ENCODE measurements at regions not wholly inside any gene's neighbourhood (a gene's known extent, or its start where the extent isn't known, plus 50 kb on each side); places are given as distances from the start of the nearest gene placed in this dataset.

DNA sequence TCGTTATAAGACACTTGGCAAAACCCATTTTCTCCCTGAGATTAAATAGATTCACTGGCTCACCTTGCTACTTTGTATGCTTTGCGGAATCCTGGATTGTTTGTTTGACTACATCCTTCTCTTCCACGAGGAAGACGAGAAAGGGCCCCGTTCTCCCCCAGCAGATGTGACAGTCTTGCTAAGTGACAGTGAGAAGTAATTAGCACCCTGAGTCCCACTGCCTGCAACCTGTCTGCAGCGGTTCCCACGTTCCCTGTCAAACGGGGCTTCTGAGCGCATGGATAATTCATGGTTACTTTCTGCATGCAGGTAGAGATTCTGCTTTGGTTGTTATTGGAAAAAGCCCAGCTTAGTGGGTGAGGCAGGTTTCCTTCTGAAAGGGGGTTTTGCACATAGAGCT, 163.7 kb downstream of the CDH26 start:
- DNase-seq (ENCODE audit: low read depth, low spot score), result no peak
- in situ Hi-C loops (cut with HindIII; ENCODE audit: low sequenced_read_pairs), result no loop called here
- H3K4me3 ChIP-seq (ENCODE audit: low read depth, low read length), result no peak overlapping the region
- TF ChIP-seq, protein P1, sequence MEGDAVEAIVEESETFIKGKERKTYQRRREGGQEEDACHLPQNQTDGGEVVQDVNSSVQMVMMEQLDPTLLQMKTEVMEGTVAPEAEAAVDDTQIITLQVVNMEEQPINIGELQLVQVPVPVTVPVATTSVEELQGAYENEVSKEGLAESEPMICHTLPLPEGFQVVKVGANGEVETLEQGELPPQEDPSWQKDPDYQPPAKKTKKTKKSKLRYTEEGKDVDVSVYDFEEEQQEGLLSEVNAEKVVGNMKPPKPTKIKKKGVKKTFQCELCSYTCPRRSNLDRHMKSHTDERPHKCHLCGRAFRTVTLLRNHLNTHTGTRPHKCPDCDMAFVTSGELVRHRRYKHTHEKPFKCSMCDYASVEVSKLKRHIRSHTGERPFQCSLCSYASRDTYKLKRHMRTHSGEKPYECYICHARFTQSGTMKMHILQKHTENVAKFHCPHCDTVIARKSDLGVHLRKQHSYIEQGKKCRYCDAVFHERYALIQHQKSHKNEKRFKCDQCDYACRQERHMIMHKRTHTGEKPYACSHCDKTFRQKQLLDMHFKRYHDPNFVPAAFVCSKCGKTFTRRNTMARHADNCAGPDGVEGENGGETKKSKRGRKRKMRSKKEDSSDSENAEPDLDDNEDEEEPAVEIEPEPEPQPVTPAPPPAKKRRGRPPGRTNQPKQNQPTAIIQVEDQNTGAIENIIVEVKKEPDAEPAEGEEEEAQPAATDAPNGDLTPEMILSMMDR (IDR thresholded peaks at IDR 0.05; ENCODE audit: low read depth, low read length), result no peak

DNA sequence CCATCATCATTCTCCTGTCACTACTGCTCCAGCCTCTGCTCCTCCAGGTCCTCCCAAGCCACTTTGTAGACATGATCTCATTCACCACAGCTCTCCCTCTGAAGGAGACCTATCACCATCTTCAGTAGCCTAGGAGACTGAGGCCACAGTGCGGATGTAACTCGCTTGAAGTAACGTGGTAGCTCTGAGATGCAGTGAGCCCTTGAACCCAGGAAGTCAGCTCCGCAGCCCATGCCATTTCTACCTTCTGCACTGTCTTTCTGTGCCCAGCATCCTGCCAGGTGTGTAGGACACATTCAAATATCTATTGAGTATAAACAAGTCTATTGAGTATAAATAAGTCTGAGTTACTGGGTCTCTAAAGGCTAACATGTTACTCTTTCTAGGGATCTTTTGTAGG, 164.4 kb downstream of the CDH26 start:
- no peak for DNase-seq (ENCODE audit: low read depth, low spot score)
- no peak overlapping the region for H3K4me3 ChIP-seq (ENCODE audit: low read depth, low read length)
- TF ChIP-seq, protein P1 (IDR thresholded peaks at IDR 0.05; ENCODE audit: low read depth, low read length), result no peak
- in situ Hi-C loops (cut with HindIII; ENCODE audit: low sequenced_read_pairs), result no loop called here

DNA sequence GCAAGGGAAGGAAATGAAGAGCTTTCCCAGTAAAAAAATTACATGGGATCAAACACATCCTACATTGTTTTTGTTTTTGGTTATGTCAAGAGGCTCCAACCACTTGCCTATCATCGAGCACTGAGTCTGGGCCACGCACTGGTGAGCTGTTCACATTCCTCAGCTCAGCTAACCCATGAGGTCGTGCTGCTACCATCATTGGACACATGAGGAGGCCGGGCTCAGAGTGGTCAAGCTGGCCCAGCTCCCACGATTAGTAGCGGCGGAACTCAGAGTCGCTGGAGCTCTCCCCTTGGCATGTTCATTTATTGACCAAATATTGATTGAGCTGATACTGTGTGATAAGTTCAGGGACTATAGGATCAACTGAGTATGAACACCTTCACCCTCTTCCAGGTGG, 164.9 kb downstream of the CDH26 start:
- no peak for DNase-seq (ENCODE audit: low read depth, low spot score)
- no peak overlapping the region for H3K4me3 ChIP-seq (ENCODE audit: low read depth, low read length)
- in situ Hi-C loops (cut with HindIII; ENCODE audit: low sequenced_read_pairs), result no loop called here
- TF ChIP-seq, protein P1 (IDR thresholded peaks at IDR 0.05; ENCODE audit: low read depth, low read length), result no peak

DNA sequence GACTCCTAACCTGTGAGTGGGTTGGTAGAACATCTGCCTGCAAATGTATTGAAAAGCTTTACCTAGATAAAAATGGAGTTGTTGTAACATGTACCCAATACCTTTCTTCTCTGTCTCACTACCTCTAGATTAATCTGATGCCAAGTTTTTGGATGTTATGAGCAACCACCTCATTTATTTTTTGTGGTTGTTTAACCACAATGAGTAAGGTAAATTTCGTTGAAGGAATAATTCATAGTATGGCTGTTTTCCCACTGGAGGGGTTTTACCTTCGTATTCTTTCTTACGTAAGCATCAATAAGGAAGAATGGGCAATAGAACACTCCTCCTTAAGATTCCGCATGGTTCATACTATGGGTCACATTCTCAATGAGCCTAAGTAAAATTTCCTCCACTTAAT, 165.4 kb downstream of the CDH26 start:
- TF ChIP-seq, protein P1 (IDR thresholded peaks at IDR 0.05; ENCODE audit: low read depth, low read length), result no peak
- no peak overlapping the region for H3K4me3 ChIP-seq (ENCODE audit: low read depth, low read length)
- in situ Hi-C loops (cut with HindIII; ENCODE audit: low sequenced_read_pairs), result no loop called here
- no peak for DNase-seq (ENCODE audit: low read depth, low spot score)

DNA sequence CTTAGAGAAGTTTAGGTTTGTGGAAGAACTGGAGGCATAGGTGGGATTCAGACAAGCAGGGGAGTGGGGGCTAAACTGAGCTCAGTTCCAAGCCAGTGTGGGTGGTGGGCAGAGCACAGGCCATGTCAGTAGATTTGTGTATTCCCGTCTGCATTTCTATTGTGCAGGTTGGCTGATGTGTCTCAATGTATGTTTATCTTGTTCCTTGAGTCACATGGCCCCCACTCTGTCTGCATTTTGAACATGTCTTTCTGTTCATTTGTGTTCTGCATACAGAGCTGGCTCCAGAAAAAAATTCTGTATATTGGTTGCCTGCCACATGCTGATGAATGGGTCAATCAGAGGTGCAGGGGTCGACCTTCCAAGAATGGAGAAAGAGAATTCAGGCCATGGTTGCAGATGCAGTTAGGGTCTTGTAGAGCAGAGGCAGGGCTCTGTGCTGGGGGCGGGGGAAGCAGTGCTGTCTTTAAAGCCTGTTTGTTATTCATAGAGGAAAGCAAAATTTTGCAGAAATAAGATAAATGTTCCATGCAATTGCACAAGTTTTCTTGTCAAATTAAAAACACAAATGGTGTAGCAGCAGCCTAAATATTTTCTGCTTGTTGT, 166.7 kb downstream of the CDH26 start:
- no peak overlapping the region for H3K4me3 ChIP-seq (ENCODE audit: low read depth, low read length)
- in situ Hi-C loops (cut with HindIII; ENCODE audit: low sequenced_read_pairs), result no loop called here
- TF ChIP-seq, protein P1 (IDR thresholded peaks at IDR 0.05; ENCODE audit: low read depth, low read length), result no peak
- no peak for DNase-seq (ENCODE audit: low read depth, low spot score)

DNA sequence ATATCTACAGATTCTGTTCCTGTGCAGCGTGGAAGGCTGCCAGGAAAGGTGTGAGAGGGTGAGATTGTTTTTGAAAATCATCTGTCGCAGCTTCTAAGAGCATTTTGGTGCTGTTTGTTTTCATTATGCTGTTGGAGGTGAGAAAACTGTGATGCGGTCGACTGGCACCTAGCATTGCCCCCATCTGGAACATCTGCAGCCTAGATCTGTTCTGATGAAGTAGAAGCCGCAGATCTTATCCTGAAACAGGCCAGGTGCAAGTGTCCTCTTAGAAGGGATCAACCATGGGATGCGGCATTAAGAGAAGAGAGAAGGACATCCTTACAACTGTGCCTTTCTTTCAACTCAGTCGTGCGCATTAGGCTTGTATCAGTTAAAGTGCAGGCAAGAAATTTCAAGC, 167.3 kb downstream of the CDH26 start:
- TF ChIP-seq, protein P1 (IDR thresholded peaks at IDR 0.05; ENCODE audit: low read depth, low read length), result no peak
- DNase-seq (ENCODE audit: low read depth, low spot score), result no peak
- no peak overlapping the region for H3K4me3 ChIP-seq (ENCODE audit: low read depth, low read length)
- in situ Hi-C loops (cut with HindIII; ENCODE audit: low sequenced_read_pairs), result no loop called here

DNA sequence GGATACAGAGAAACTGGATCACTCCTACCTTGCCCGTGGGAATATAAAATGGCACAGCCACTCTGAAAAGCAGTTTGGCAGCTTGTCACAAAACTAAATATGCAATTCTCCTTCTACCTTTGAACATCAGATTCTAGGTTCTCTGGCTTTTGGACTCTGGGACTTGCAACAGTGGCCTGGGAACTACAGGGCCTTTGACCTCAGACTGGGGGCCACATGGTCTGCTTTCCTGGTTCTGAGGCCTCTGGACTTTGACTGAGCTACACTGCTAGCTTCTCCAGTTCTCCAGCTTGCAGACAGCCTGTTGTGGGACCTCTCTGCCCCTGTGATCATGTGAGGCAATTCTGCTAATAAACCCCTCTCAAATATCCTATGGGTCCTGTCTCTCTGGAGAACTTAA, 168.8 kb downstream of the CDH26 start:
- no peak for DNase-seq (ENCODE audit: low read depth, low spot score)
- H3K4me3 ChIP-seq (ENCODE audit: low read depth, low read length), result no peak overlapping the region
- in situ Hi-C loops (cut with HindIII; ENCODE audit: low sequenced_read_pairs), result no loop called here
- TF ChIP-seq, protein P1 (IDR thresholded peaks at IDR 0.05; ENCODE audit: low read depth, low read length), result no peak
